ENCODE measurements at regions not wholly inside any gene's neighbourhood (a gene's known extent, or its start where the extent isn't known, plus 50 kb on each side); places are given as distances from the start of the nearest gene placed in this dataset.

DNA sequence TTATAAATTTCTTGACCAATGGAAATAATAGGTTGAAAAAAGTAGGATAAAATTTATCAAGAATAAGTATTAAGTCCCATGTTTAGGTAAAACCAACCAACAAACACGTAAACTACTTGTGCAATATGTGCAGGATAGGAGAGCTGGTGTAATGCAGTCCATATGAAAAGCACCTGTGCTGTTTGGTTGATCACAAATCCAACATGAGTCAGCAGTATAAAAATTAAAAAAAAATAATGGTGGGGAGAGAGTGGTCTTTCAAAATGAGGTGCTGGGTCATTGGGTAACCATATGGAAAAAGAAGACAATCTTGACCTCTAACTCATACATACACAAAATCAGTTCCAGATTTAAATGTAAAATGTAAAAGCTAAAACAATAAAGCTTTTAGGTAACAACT, 181.8 kb downstream of the HS3ST3B1 start:
- DNase-seq = no peak

DNA sequence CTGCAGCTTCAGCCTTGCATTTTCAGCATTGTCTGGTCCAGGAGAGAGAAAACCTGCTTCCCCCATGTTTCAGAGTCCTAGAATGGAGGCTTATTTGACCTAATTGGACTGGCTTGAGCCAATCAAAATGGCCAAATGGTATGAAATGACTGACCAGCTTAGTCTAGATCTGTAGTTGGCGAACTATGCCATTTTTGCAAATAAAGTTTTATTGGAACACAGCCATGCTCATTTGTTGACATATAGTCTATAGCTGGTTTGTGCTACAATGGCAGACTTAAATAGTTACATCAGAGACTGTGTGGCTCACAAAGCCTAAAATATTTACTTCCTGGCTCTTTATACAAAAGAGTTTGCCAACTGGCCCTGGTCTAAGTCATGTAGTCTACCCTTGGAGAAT, 180.8 kb downstream of the HS3ST3B1 start:
- no peak for DNase-seq

DNA sequence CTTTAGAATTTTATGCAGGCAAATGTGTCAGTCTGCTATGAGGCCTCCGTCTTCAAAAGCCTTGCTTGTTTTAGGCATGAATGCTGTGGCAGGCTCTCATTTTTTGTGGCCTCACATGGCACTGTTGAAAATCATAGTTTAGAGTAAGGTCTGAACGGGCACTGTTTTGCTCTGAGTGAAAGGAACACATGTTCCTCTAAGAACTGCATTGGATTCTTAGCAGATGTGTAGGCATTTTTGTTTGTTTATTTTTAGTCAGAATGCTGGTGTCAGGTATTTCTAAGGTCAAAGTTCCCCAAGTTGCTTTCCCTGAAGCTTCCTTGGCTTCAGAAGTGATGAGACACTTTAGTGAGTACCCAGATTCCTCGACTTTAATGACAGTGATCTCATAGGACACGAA, 173.7 kb downstream of the HS3ST3B1 start:
- DNase-seq = no peak

- no peak for DNase-seq
Measured at GRCh38 chr17:14471052-14471451, 170.2 kb downstream of the HS3ST3B1 start.

- DNase-seq = no peak
Measured at GRCh38 chr17:14470417-14470816, 169.5 kb downstream of the HS3ST3B1 start.

- no peak for DNase-seq
Measured at GRCh38 chr17:14469971-14470370, 169.1 kb downstream of the HS3ST3B1 start.

- DNase-seq = no peak
Measured at GRCh38 chr17:14468858-14469257, 168.0 kb downstream of the HS3ST3B1 start.

GRCh38 chr17:14461227-14461548, 160.3 kb downstream of the HS3ST3B1 start:
- DNase-seq = no peak

DNA sequence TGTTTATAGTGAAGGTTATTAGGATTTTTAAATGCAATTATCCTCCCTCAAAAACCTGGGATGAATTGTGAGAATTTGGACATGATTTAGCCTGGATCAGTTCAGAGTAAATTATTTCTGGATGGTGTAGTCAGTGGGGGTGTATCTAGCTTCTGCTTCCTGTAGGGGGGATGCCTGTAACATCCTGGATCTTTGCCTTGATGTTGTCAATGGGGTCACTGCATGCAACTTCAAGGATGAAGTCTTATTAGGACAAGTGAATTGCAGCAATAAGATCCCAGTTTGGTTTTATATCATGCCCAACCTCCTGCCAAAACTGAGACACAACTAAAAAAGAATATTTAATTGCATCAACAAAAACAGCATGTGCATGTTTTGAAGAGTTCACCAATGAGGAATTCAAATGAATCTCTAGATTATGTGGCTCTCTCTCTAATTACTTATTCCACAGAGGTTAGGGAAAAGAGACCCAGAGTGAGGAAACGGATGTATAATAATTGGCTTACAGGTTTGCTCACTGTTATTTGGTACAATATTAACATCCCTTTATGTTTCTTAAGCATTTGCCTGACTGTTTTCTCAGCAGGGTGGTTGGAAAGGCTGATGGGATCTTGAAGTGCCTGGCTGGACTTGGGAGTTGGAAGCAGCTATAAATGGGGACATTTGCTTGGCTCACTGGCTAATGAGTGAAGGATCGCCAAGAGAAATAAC, 159.8 kb downstream of the HS3ST3B1 start:
- DNase-seq = no peak

DNA sequence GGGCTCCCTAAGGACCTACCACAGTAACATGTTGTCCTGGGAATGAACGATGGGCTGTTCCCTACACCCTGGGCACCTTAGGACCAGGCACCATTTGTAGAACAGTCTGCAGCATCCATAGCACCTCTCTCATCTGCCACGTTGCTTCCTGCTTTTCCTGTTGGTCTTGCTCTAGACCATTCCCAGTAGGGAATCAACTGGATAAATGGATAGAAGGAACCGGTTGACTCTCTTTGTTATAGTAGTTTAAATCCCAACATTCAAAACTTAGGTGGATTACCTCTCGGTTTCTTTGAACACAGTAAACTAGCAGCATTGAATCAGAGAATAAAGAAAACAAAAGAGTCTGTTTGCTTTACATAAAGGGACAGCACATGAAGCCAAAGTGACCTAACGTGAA, 159.1 kb downstream of the HS3ST3B1 start:
- no peak for DNase-seq

- no peak for DNase-seq
Measured at GRCh38 chr17:14458724-14459123, 157.8 kb downstream of the HS3ST3B1 start.

GRCh38 chr17:14454746-14455145, 153.9 kb downstream of the HS3ST3B1 start:
- DNase-seq = no peak

GRCh38 chr17:14452856-14453255, 152.0 kb downstream of the HS3ST3B1 start:
- no peak for DNase-seq

DNA sequence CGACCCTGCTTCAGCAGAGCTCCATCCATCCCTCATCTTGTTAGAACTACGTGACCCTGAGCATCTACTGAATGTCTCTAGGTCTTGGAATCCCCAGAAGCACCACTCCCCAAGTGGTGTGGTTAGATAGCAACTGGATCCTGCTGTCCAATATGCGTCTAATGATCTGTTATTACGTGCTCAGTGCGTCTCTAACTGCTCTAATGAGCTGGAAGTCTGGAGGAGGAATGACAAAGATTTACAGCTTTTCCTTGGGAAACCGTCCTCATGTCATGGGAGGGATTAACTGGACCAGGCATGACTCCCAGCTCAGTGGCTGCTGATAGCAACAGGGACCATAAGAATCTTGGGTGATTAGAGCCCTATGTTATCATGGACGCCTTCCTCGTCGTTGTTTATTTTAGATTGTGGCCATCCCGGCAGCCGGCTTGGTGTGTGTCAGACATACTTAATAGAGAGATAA, 150.9 kb downstream of the HS3ST3B1 start:
- DNase-seq = no peak

- no peak for DNase-seq
Measured at GRCh38 chr17:14448818-14449217, 147.9 kb downstream of the HS3ST3B1 start.

GRCh38 chr17:14446825-14447224, 145.9 kb downstream of the HS3ST3B1 start:
- DNase-seq = no peak

DNA sequence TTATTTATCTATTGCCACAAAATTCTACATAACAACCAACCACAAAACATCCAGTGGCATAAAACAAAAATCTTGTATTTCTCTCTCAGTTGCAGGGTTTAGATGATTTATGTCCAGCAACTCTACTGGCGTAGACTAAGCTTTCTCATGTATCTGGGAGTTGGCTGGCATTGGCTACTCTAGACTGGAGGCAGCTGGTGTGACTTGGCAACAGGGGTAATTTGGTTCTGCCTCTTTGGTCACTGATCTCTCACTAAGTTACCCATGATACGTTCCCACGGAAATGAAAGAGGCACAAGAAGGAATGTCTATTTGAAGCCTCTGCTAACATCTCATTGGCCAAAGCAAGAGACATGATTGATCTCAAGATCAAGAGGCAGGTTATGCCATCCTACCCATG, 144.0 kb downstream of the HS3ST3B1 start:
- no peak for DNase-seq

- DNase-seq = no peak
Measured at GRCh38 chr17:14442798-14443528, 142.1 kb downstream of the HS3ST3B1 start.

DNA sequence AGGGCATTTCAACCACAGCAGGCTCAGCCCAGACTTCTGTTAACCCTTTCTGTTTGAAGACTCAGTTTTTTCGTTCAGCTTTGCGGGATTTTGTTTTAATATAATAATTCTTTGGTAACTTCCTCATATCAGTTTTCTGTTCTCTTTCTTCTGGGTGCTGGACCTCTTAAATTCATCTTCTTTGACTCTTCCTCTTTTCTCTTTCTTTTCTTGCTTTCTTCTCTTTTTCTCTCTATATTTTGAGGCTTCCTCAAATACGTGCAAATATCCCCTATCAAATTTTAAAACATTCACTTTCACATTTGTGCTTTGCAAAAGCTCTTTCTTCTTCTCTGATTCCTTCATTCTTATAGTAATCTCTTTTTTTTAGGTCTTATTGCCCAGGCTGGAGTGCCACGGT, 136.3 kb downstream of the HS3ST3B1 start:
- no peak for DNase-seq

- DNase-seq = no peak
Measured at GRCh38 chr17:14436266-14436665, 135.4 kb downstream of the HS3ST3B1 start.

DNA sequence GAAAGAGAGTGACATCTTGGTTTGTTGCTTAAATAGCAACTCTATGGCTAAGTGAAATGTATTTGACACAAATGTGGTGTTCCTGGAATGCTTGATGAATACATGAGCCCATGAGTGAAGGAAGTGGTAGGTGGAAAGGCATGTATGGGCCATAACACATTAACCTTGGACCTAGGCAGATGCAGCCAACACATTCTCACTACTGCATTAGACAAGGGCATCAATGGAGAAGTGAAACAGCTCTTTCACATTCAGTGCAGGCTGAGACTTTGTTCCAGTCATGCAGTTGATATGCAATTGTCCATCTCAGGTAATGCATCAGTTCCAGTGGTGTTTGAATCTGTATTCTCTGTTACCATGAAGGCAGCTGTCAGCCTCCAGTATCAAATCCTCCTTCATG, 133.6 kb downstream of the HS3ST3B1 start:
- DNase-seq = no peak

DNA sequence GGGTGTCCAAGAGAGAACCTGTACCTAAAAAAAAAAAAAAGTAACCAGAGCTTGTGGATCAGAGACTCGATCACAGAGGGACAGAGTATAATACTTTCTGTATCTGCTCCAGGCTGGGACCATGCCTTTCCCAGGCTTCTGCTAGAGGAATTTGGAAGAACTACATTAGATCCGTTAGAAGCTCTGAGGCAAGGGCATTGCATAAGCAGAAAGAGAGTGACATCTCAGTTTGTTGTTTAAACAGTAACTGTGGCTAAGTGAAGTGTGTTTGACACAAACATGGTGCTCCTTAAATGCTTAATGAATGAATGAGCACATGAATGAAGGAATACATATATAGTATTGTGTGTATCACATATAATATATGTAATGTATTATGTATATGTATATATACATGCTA, 131.2 kb downstream of the HS3ST3B1 start:
- no peak for DNase-seq

- no peak for DNase-seq
Measured at GRCh38 chr17:14429084-14429483, 128.2 kb downstream of the HS3ST3B1 start.

DNA sequence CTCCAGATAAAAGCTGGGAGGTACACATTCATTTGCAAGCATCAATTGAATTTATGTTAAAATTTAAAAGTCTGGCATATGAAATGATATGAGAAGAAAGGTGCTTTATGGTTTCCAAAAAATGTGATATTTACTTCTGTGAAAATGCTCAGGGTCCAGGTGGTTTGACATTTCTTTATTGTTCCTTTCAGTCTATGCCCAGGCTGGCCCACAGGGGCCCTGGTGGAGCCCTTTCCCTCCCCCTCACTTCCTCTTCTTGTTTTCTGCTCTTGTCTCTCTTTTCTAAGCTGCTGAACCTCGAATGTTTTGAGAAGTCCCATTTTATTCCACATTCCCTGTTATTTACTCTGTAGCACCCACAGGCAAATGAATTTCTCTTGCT, 127.8 kb downstream of the HS3ST3B1 start:
- no peak for DNase-seq
